ENCODE measurements at regions not wholly inside any gene's neighbourhood (a gene's known extent, or its start where the extent isn't known, plus 50 kb on each side); places are given as distances from the start of the nearest gene placed in this dataset.
"Not testable (repeated sequence)": the region's sequence is repeated elsewhere in the genome, so short reads cannot be mapped to it uniquely, and the experiment has no call there.

- DNase-seq = no peak
These were observed 145.4 kb upstream of the PROK2 start for GRCh38 chr3:71930056-71930991.

GRCh38 chr3:71928212-71928611, 143.3 kb upstream of the PROK2 start:
- no peak for DNase-seq

- no peak for DNase-seq
These were observed 142.6 kb upstream of the PROK2 start for GRCh38 chr3:71927505-71928066.

- DNase-seq = no peak
These were observed 141.7 kb upstream of the PROK2 start for GRCh38 chr3:71926616-71927015.

- no peak for DNase-seq
These were observed 141.3 kb upstream of the PROK2 start for GRCh38 chr3:71926262-71926600.

- not testable (repeated sequence) for DNase-seq
These were observed 140.7 kb upstream of the PROK2 start for GRCh38 chr3:71925511-71926261.

- DNase-seq = no peak
These were observed 139.8 kb upstream of the PROK2 start for GRCh38 chr3:71924721-71925120.

- DNase-seq = no peak
These were observed 136.1 kb upstream of the PROK2 start for GRCh38 chr3:71921036-71921435.

- DNase-seq = no peak
These were observed 134.6 kb upstream of the PROK2 start for GRCh38 chr3:71919572-71919971.

- no peak for DNase-seq
These were observed 132.6 kb upstream of the PROK2 start for GRCh38 chr3:71917545-71917944.

GRCh38 chr3:71916747-71917369, 131.9 kb upstream of the PROK2 start:
- DNase-seq = no peak

- DNase-seq = no peak
These were observed 128.0 kb upstream of the PROK2 start for GRCh38 chr3:71912839-71913495.

GRCh38 chr3:71910108-71910507, 125.2 kb upstream of the PROK2 start:
- DNase-seq = no peak

- DNase-seq = no peak
These were observed 123.0 kb upstream of the PROK2 start for GRCh38 chr3:71907996-71908395.

- DNase-seq = no peak
These were observed 122.0 kb upstream of the PROK2 start for GRCh38 chr3:71906976-71907375.

GRCh38 chr3:71905426-71905825, 120.5 kb upstream of the PROK2 start:
- no peak for DNase-seq

- no peak for DNase-seq
These were observed 119.0 kb upstream of the PROK2 start for GRCh38 chr3:71903936-71904335.

GRCh38 chr3:71903112-71903495, 118.2 kb upstream of the PROK2 start:
- no peak for DNase-seq

GRCh38 chr3:71902258-71903111, 117.5 kb upstream of the PROK2 start:
- no peak for DNase-seq

- DNase-seq = no peak
These were observed 116.7 kb upstream of the PROK2 start for GRCh38 chr3:71901645-71902044.

GRCh38 chr3:71900057-71900456, 115.1 kb upstream of the PROK2 start:
- DNase-seq = no peak

- DNase-seq = no peak
These were observed 111.8 kb upstream of the PROK2 start for GRCh38 chr3:71896751-71897150.

All from activated gamma-delta T cell (primary cell).